Fibroblast of lung (primary cell): ENCODE measurements at regions not wholly inside any gene's neighbourhood (a gene's known extent, or its start where the extent isn't known, plus 50 kb on each side); places are given as distances from the start of the nearest gene placed in this dataset.

Source experiments
- DNase-seq, 2 donors: peaks; one replicate each; pipeline versions ENCODE4 v3.0.0 to v3.0.0-alpha.2; 2010; ENCODE audit warnings: low read depth in 2 of 2
- H2AFZ ChIP-seq: 2 replicates; pipeline ENCODE4 v1.5.1; 2012; ENCODE audit warnings: low read length, control low read depth, inconsistent platforms
- H3K27ac ChIP-seq: 2 replicates; pipeline ENCODE4 v1.5.1; 2011; ENCODE audit warnings: low read length, control low read depth; ENCODE audit not compliant: insufficient read depth
- H3K27me3 ChIP-seq: 2 replicates; pipeline ENCODE4 v1.5.1; 2011; ENCODE audit warnings: mild to moderate bottlenecking, low read length; ENCODE audit not compliant: control insufficient read depth, insufficient read depth
- H3K36me3 ChIP-seq: 2 replicates; pipeline ENCODE4 v1.5.1; 2011; ENCODE audit warnings: low read length; ENCODE audit not compliant: control insufficient read depth, insufficient read depth
- H3K4me1 ChIP-seq: 2 replicates; pipeline ENCODE4 v1.5.1; 2011; ENCODE audit warnings: low read length; ENCODE audit not compliant: control insufficient read depth, insufficient read depth; ENCODE audit errors: extremely low read depth
- H3K4me2 ChIP-seq: 2 replicates; pipeline ENCODE4 v1.5.1; 2011; ENCODE audit warnings: low read length, control low read depth; ENCODE audit not compliant: insufficient read depth; ENCODE audit errors: extremely low read depth
- H3K4me3 ChIP-seq, 4 experiments: fragments of 200-600 bp in 1 of 4; sonication (generic) in 1 of 4; replicated peaks in 1 of 4; 2 replicates each; pipeline ENCODE4 v1.5.1; 2011 to 2016; ENCODE audit warnings: low read length in 4 of 4, low read depth in 3 of 4, mild to moderate bottlenecking in 3 of 4, control low read depth in 2 of 4, inconsistent platforms in 1 of 4, mixed read lengths in 1 of 4; ENCODE audit not compliant: insufficient read depth in 1 of 4; ENCODE audit errors: control extremely low read depth in 1 of 4
- H3K79me2 ChIP-seq: 2 replicates; pipeline ENCODE4 v1.5.1; 2012; ENCODE audit warnings: mild to moderate bottlenecking, low read length, inconsistent platforms; ENCODE audit not compliant: control insufficient read depth, insufficient read depth
- H3K9ac ChIP-seq: 2 replicates; pipeline ENCODE4 v1.5.1; 2011; ENCODE audit warnings: mild to moderate bottlenecking, low read length, control low read depth; ENCODE audit not compliant: insufficient read depth
- H3K9me3 ChIP-seq: 2 replicates; pipeline ENCODE4 v1.5.1; 2012; ENCODE audit warnings: low read depth, low read length; ENCODE audit not compliant: control insufficient read depth, insufficient read depth
- H4K20me1 ChIP-seq: 2 replicates; pipeline ENCODE4 v1.5.1; 2011; ENCODE audit warnings: low read length; ENCODE audit not compliant: control insufficient read depth, insufficient read depth; ENCODE audit errors: extremely low read depth
- CTCF ChIP-seq, 2 donors: IDR thresholded peaks in 1 of 2; conservative IDR thresholded peaks in 1 of 2; 1 replicate in 1 of 2; 2 replicates in 1 of 2; pipeline ENCODE4 v1.5.1; 2011 to 2012; ENCODE audit warnings: low read length in 2 of 2, control low read depth in 1 of 2, inconsistent platforms in 1 of 2, low read depth in 1 of 2, mild to moderate bottlenecking in 1 of 2
- EZH2 ChIP-seq: IDR thresholded peaks from 2 replicates; pipeline ENCODE4 v1.5.1; 2012; ENCODE audit warnings: low read length, control low read depth, mild to moderate bottlenecking; ENCODE audit errors: missing control alignments

GRCh38 chr11:96940227-96940626 is 550.4 kb downstream of the JRKL start:
- no peaks in the 10 kb centered on the region for H3K79me2 ChIP-seq
- H3K36me3 ChIP-seq = no peaks in the 10 kb centered on the region
- no peak overlapping the region for H2AFZ ChIP-seq
- no peak overlapping the region for H3K4me2 ChIP-seq
- TF ChIP-seq CTCF (conservative IDR thresholded peaks at IDR 0.05 in 1 of 2, IDR thresholded peaks at IDR 0.05 in 1 of 2; ENCODE audit: low read depth in 1 of 2, low read length in 2 of 2) (no peak), EZH2 (no peak)
- no peaks in the 10 kb centered on the region for H3K9me3 ChIP-seq
- H3K27me3 ChIP-seq = no peaks in the 10 kb centered on the region
- no peak for DNase-seq
- H3K4me3 ChIP-seq = no peak overlapping the region
- H4K20me1 ChIP-seq = no peaks in the 10 kb centered on the region
- H3K9ac ChIP-seq = no peak overlapping the region
- H3K4me1 ChIP-seq = no peaks in the 10 kb centered on the region
- no peak overlapping the region for H3K27ac ChIP-seq

DNA sequence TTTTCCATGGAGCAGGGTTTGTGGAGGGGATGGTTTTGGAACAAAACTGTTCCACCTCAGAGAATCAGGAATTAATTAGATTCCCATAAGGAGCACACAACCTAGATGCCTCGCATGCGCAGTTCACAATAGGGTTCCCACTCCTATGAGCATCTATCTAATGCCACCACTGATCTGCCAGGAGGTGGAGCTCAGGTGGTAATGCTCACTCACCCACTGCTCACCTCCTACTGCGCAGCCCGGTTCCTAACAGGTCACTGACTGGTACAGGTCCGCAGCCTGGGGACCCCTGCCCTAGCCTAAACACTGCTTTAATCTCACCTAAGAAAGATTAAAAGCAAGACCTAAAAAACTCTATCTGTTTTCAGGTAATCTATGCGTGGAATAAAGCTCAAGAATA is 553.0 kb downstream of the JRKL start:
- no peak overlapping the region for H3K4me2 ChIP-seq
- H3K9me3 ChIP-seq = no peaks in the 10 kb centered on the region
- no peak for DNase-seq
- no peaks in the 10 kb centered on the region for H3K79me2 ChIP-seq
- no peak for TF ChIP-seq EZH2
- TF ChIP-seq CTCF (conservative IDR thresholded peaks at IDR 0.05 in 1 of 2, IDR thresholded peaks at IDR 0.05 in 1 of 2; ENCODE audit: low read depth in 1 of 2, low read length in 2 of 2) = no peak
- no peaks in the 10 kb centered on the region for H4K20me1 ChIP-seq
- no peaks in the 10 kb centered on the region for H3K4me1 ChIP-seq
- H3K9ac ChIP-seq = no peak overlapping the region
- no peak overlapping the region for H3K27ac ChIP-seq
- H3K27me3 ChIP-seq = no peaks in the 10 kb centered on the region
- H2AFZ ChIP-seq = no peak overlapping the region
- H3K36me3 ChIP-seq = no peaks in the 10 kb centered on the region
- no peak overlapping the region for H3K4me3 ChIP-seq

DNA sequence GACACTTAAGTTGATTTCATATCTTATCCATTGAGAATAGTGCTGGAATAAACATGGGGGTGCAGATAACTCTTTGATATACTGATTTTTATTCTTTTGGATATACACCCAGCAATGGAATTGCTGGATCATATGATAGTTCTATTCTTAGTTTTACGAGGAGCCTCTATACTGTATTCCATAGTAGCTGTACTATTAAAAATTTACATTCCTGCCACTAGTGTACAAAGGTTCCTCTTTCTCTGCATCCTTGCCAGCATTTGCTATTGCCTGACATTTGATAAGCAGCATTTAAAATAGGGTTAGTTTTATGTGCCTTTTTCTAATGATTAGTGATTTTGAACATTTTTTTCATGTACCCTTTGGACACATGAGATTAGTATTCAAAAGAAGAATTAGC is 554.2 kb downstream of the JRKL start:
- no peaks in the 10 kb centered on the region for H3K4me1 ChIP-seq
- no peak for TF ChIP-seq CTCF (conservative IDR thresholded peaks at IDR 0.05 in 1 of 2, IDR thresholded peaks at IDR 0.05 in 1 of 2; ENCODE audit: low read depth in 1 of 2, low read length in 2 of 2)
- no peak for TF ChIP-seq EZH2
- H2AFZ ChIP-seq = no peak overlapping the region
- no peak overlapping the region for H3K4me2 ChIP-seq
- no peaks in the 10 kb centered on the region for H3K79me2 ChIP-seq
- no peak overlapping the region for H3K4me3 ChIP-seq
- H3K9ac ChIP-seq = no peak overlapping the region
- H4K20me1 ChIP-seq = no peaks in the 10 kb centered on the region
- no peaks in the 10 kb centered on the region for H3K9me3 ChIP-seq
- no peaks in the 10 kb centered on the region for H3K27me3 ChIP-seq
- H3K27ac ChIP-seq = no peak overlapping the region
- no peak for DNase-seq
- H3K36me3 ChIP-seq = no peaks in the 10 kb centered on the region
